HG03064 (cell line): ENCODE measurements at regions not wholly inside any gene's neighbourhood (a gene's known extent, or its start where the extent isn't known, plus 50 kb on each side); places are given as distances from the start of the nearest gene placed in this dataset.

Source experiments
- ATAC-seq: cut with Tn5 transposase; IDR thresholded peaks from one replicate; pipeline ENCODE4 v1.9.1; 2021; ENCODE audit warnings: low read depth; ENCODE audit not compliant: unreplicated experiment

DNA sequence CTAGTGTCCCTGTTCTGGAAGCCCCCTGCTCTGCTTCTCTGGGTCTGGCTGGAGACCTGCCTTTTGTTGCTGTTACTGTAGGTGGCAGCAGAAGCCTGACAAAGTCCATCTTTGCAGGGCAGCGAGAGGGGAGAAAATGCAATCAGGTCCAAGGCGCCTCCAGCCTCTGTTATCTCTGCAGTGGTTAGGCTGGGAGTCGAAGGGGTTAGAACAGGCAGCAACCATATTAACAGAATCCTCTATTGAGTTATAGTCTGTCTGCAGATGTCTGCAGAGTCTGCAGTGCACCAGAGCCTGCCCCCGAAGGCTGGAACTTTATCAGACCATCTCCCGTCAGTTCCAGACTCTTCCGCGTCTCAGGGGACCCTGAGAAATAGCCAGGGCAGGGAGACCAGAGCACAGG lies 404.9 kb upstream of the EEF2KMT start:
- ATAC-seq = no peak

DNA sequence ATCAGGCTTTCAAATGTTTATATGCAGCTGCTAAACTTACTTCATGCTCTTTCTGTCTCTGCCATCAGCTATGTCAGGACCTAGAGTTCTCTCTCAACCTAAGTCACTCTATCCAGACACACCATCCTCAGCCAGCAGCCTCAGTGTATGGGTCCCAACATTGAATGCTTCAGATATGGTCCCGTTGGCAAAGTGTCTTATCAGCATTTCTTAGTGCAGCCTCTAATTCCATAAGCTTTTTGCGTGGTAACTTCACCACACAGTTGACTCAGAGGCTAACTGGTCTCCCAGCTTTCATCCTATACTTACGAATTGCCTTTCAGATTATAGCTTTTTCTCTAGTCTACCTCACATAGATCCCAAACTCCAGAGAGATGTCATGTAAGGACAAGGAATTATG lies 402.9 kb upstream of the EEF2KMT start:
- no peak for ATAC-seq

DNA sequence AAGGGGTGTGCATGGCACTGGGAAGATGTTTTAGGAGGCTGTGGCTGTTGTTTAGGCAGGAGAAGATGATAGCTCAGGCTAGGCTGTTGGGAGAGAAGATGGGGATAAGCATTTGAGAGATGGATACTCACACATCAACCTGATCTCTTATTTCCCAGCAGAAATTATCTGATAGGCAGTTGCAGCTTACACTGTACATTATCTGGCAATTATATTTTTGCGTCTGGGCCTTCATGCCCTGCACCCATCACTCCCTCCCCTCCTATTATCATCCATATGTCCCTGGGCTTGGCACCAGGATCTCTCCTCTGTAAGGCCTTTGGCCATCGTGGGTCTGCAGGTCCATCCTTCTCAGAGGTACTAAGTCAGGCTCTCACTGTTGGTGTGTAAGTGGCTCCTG lies 401.0 kb upstream of the EEF2KMT start:
- ATAC-seq = no peak

DNA sequence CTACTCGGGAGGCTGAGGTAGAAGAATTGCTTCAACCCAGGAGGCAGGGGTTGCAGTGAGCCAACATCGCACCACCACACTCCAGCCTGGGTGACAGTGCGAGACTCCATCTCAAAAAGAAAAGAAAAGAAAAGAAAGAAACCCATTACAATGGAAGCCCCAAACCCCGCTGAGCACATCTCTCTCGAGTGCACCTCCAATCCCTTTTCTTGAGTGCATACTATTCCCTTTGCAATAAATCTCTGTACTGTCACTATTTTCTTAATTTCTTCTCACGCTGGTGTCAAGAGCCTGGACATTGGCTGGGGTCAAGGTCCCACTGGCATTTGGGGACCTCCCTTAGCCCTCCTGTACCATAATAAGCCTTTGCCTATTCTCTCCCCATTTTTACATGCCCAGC lies 398.4 kb upstream of the EEF2KMT start:
- no peak for ATAC-seq

DNA sequence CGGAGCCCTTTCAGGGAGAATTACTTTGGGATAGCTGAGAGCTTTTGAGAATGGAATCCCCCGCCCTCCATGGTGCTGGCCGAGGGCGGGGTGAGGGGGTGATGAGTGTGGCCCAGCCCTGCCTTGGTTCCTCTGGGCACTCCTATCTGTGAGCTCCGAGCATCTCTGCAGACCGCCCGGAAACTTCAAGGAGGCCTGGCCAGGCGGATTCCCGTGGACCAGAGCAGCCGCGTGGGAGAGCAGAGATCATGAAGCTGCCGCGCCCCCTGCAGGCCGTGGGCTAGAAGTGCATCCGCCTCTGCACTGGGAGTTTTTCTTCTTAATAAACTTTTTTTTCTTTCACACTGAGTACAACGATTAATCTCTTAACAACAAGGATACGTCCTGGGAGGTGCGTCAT lies 392.9 kb upstream of the EEF2KMT start:
- ATAC-seq = no peak

DNA sequence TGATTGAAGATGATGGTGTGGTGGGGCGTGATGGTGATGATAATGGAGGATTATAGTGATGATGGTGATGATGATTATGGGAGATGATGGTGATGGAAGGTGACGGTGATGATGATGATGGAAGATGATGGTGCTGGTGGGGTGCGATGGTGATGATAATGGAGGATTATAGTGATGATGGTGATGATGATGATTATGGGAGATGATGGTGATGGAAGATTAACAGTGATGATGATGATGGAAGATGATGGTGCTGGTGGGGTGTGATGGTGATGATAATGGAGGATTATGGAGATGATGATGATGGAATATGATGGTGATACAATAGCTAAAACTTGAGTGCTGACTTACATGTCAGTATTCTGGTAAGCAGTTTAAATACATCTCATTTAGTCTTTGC lies 391.0 kb upstream of the EEF2KMT start:
- ATAC-seq = no peak

DNA sequence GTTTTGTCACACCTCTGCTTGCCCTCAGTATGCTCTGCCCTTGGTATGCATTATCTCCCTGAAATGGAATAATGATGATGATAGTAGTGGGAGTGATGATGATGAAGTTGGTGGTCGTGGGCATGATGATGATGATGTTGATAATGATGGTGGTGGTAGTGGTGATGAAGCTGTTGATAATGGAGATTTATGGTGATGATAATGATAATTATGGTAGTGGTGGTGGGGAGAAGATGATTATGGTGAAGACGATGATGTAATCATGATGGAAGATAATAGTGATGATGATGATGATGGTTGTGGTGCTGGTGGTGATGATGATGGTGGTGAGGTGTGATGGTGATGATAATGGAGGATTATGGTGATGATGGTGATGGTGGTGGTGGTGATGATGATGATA lies 390.1 kb upstream of the EEF2KMT start:
- no peak for ATAC-seq

DNA sequence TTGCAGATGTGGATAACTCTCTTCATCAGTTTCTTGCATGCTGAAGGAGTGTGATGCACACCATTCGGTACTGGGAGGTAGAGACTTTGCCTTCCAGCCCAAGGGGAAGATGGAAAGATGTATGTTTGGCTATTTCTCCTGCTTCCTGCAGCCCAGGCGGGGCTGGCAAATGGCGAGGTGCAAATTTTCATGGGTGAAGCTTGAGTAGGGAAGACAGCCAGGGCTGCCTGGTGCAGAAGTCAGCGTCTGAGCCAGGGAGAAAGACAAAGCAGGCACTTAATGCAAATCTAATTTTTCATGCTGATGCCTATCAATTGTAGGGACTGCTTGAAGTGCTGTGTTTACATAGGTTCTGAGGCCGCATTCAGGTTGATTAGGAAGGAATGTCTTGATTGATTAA lies 384.7 kb upstream of the EEF2KMT start:
- ATAC-seq = no peak

DNA sequence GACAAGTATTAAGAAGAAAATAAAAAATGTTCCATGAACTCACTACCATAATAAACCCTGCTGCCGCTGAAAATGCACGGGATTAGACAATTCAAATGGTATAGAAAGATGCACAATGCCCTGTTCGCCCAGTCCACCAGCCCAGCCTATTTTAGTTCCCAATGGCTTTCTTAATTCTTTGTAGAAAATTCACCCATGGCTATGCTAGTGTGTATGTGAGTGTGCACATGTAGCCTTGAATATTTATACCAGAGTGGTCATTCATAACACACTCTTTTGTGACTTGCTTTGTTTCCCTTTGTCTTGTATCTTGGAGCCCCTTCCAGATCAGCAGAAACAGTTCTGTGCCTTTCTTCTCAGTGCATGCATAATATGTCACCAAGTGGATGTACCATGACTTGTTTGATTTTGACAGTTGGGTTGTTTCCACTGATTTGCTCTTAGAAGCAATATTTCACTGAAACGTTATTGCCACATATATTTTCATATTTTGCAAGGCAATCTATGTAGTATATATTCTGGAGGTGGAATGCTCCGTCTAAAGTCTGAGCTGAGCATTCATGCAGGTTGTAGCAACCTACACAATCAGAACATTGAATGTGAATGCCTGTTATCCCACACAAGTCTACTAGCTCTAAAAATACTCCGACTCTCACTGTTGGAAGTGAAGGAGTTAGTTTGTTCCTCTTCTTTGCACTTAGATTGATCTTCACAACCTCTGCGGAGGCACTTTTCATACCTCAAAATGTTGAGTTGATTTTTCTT lies 383.0 kb upstream of the EEF2KMT start:
- no peak for ATAC-seq

DNA sequence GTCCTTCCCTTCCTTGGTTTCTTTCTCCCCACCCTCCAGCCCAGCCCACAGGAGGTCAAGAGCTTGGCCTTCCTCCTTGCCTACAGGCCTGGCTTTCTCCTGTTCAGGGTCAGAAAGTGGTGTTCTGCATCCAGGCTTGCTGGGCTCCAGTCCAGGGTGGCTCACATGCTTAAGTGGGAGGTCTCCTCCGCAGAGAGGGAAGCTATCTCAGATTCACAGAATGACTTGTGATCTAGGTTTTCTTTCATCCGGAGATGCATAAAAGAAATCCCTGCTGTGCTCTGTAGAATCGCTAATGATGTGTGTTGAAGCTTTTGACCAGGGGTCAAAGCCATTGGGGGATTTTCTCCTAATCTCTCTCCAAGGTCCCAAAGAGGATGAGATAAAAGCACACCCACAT lies 382.3 kb upstream of the EEF2KMT start:
- no peak for ATAC-seq

DNA sequence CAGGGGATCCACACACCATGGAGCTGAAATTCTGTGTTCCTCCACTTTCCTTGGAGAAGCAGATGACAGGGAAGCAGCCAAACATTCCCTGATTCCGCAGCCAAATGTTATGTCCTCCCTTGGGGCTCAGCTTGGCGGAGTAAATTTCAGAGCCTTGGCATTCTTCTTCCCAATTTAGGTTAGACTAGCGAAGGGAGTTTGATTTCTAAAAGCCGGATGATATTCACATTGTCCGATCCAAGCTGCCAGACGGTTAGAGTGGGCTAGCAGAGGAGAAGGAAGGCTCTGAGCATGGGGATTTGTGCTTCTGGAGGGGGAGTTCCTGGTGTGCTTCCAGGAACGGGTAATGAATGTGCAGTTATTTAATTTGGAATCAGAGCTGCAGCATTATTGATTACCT lies 380.4 kb upstream of the EEF2KMT start:
- ATAC-seq = no peak

DNA sequence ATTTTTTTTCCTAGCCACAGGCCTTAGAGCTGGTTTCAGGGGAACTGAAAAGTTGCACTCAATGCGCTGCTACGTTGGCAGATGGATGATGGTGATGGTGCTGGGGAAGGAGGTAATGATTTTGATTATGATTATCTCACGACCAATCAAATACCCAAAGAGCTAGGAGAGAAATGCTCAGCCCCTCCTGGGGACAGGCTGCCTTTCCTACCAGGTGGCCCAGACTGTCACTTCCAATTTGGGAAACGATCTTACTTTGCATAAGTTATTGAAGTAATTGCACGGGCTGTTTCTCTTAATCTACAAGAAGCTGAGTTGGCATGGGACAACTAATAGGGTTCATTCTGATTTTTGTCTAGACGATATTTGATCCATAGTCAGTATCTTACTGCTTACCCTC lies 379.7 kb upstream of the EEF2KMT start:
- ATAC-seq = no peak

DNA sequence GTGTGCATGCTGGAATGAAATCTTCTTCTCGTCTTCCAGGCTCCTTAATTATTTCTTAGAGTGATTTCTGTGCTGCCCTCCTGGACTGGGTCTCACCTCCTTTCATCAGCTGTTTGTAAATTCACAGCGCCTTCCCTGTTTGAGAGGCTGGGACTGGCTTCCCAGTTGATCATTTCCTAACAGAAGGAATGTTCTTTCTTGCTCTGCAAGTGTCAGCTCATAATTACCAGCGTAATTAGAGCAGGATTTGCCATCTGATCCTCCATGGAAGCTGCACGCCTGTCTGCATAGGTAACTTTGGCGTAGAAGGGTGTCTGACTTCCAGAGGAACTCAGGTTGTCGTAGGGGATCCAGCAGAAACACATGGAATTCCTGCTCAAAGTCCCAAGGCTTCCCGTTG lies 375.0 kb upstream of the EEF2KMT start:
- no peak for ATAC-seq

DNA sequence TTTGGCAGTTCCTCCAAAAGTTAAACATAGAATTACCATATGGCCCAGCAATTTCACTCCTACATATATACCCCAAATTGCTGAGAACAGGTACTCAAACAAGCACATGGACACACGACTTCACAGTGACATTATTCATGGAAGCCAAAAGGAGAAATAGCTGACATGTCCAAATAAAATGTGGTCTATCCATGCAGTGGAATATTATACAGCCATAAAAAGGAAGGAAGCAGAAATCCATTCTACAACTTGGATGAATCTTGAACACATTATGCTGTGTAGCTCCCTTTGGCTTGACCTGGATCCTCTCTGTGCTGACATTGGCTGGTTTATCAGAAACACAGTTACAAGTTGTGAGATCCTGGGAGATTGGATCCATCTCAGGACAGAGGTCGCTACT lies 370.9 kb upstream of the EEF2KMT start:
- ATAC-seq = no peak

DNA sequence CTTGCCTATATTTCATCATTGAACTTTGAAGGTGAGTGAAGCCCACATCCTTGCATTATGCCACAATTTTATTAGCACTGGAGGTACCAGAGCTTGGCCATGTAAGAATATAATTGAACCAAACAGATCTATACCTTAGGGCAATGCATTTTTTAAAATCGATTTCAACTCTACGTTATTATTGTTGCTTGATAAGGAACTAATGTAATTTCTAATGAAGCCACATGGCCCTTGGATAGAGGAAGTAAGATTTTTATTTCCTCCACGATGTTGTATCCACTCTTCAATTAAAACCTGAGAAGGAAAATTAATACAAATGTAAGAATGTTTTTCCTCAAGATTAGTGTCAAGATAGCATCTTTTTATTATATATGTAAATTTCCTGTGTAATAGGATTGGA lies 370.0 kb upstream of the EEF2KMT start:
- ATAC-seq = no peak

DNA sequence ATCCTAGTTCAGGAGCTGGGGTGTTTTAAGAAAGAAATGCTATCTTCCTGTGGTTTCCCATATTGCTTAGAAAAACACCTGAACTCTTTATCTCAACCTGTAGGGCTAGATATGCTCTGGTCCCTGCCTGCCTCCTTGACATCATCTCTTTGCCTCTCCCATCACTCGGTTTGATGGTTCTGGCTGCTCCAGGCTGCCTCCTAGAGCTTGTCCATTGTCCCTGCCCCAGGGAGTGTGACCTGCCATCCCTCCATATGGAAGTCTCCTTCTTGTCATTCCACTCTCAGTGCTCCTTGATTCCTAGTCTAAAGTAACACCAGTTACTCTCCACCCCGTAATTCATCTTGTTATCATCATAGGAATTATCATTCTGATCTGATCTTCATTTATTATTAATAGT lies 369.0 kb upstream of the EEF2KMT start:
- no peak for ATAC-seq

DNA sequence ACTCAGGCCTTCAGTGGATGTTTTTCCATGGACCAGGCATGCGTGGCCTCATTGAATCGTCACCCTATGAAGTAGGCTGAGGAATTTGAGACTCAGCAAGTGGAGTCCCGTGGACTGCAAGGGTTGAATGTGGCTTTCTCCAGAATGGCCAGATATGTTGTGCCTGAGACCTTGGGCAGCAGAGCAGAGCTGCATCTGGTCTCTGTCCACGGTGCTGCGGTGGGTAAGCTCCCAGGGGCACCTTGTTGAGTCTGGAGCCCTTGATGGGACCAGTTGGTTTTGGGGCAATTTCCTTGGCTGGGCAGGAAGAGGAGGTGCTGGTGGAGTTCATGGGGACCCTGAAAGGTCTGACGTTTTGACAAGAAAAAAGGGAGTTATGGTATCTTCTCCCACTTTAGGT lies 368.1 kb upstream of the EEF2KMT start:
- no peak for ATAC-seq

DNA sequence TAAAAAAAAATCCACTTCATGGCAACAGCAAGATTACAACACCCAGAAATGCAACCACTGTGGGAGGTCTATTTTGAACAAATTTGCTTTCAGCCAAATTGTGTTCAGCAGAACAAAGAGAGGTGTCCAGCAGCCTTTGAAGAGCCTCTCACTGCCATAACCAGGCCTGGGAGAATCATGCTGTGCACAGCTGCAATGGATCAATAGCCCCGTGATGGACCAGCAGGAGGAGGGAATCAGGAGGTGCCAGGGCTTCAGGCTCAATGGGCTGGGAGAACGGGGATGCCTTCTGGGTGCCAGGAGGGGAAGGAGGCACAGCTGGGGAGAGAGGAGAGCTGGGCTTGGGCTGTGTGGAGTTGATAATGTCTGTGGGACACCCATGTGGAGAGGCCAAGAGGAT lies 366.2 kb upstream of the EEF2KMT start:
- no peak for ATAC-seq

DNA sequence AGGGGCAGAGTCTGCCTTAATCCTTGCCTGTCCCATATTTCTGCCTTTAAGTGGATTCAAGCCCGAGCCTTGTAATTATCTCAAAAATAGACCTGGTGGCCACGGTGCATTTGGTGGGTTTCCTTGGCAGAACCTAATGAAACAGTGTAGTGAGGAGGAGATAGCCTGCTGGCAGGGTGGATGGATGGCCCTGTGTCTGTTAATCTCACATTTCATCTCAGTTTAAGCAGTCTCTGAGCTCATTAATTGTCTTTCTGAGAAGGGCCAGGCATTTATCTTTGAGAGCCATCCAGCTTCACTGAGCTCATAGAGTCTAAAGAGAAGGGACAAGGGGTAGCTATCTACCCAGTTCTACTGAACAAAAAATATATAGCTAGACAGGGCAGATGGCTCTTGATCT lies 364.0 kb upstream of the EEF2KMT start:
- ATAC-seq = no peak

DNA sequence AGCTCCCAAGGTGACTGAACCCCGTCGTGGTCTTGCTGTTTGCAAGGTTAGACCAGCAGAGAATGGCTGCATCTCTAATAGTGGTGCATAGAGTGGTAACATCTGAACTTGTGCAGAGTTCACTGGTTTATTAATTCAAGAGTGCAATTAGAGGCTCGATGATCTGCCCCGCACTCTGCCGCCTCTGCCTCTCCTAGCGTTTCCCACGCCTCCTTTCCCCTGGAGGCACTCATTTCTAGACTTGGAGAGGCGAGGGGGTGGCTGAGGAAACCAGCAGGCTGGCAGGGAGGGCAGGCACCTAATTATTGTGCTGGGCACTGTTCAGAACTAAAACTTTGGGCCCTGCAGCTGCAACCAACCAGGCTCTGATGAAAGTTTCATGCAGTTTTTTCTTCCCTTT lies 363.5 kb upstream of the EEF2KMT start:
- ATAC-seq = no peak

DNA sequence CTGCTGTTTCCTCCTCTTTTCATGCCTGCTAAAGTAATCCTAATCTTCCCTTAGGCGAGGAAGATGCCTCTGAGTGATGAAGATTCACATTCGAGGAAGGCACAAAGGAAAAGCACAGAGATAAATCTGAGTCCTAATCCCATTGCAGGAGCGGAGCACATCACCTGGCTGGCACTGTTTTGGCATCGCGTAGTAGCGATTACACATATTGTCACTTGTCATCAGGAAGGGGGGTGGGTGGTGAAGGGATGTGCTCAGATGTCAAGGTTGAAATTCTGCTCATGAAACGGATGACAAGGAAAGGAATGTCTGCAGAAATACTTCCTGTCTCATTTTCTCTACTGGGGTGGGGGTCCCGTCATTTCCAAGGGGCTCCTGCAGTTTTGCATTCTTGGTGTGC lies 363.1 kb upstream of the EEF2KMT start:
- ATAC-seq = no peak

DNA sequence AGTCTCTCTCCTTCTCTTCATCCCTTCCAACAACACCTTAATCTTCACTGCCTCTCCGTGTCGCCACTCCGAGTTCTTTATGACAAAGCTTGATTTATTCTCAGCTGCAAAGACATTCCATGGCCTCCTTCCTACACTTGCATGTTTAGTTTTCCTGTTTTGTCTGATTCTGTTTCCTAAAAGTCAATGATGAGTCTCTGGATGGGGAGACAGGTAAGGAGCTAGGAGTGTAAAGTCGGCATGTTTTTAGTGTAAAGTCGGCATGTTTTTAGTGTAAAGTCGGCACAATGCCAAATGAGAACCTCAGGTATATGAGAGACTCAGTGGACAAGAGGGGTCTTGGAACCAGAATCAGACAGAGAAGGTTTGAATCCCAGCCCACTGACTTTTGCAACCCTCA lies 362.3 kb upstream of the EEF2KMT start:
- ATAC-seq = no peak

DNA sequence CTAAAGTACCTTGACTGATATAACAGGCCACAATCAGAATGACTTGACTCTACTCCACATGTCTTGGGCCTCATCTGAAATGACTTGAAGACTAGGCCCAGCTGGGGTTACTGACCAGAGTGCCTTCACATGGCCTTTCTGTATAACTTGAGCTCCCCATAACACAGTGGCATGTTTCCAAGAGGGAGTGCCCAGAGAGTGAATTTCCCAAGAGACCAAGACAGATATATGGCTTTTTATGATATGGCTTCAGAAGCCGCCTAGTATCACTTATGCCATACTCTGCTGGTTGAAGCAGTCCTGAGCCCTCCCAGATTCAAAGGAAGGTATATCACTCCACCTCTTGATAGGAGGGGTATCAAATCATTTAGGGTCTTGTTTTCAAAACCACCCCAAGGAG lies 357.5 kb upstream of the EEF2KMT start:
- no peak for ATAC-seq
